Ishikawa (cell line): ENCODE measurements at regions not wholly inside any gene's neighbourhood (a gene's known extent, or its start where the extent isn't known, plus 50 kb on each side); places are given as distances from the start of the nearest gene placed in this dataset.

ENCODE experiments used
- CEBPB ChIP-seq: IDR thresholded peaks from 2 replicates; pipeline ENCODE4 v1.6.1; 2012
- CREB1 ChIP-seq: IDR thresholded peaks from 2 replicates; pipeline ENCODE4 v1.6.1; 2012; ENCODE audit warnings: low read depth
- EGR1 ChIP-seq: IDR thresholded peaks from 2 replicates; pipeline ENCODE4 v1.6.1; 2012
- EP300 ChIP-seq: IDR thresholded peaks from 2 replicates; pipeline ENCODE4 v1.6.1; 2012; ENCODE audit warnings: borderline replicate concordance
- FOXM1 ChIP-seq: IDR thresholded peaks from 2 replicates; pipeline ENCODE4 v1.6.1; 2012; ENCODE audit warnings: low read depth, borderline replicate concordance
- MAX ChIP-seq: IDR thresholded peaks from 2 replicates; pipeline ENCODE4 v1.6.1; 2012
- NFIC ChIP-seq: IDR thresholded peaks from 2 replicates; pipeline ENCODE4 v1.6.1; 2012
- RAD21 ChIP-seq: IDR thresholded peaks from 2 replicates; pipeline ENCODE4 v1.6.1; 2012; ENCODE audit warnings: low read depth
- REST ChIP-seq: IDR thresholded peaks from 2 replicates; pipeline ENCODE4 v1.6.1; 2012; ENCODE audit warnings: low read depth, mild to moderate bottlenecking
- TAF1 ChIP-seq: IDR thresholded peaks from 2 replicates; pipeline ENCODE4 v1.6.1; 2012; ENCODE audit warnings: low read depth, mild to moderate bottlenecking
- TCF12 ChIP-seq: IDR thresholded peaks from 2 replicates; pipeline ENCODE4 v1.6.1; 2012; ENCODE audit warnings: low read depth
- TEAD4 ChIP-seq: IDR thresholded peaks from 2 replicates; pipeline ENCODE4 v1.6.1; 2012
- YY1 ChIP-seq: IDR thresholded peaks from 2 replicates; pipeline ENCODE4 v1.6.1; 2012; ENCODE audit warnings: low read depth
- ZBTB7A ChIP-seq: IDR thresholded peaks from 2 replicates; pipeline ENCODE4 v1.6.1; 2012; ENCODE audit warnings: low read depth
- TF ChIP-seq, protein P1 (sequence below): IDR thresholded peaks from 2 replicates; pipeline ENCODE4 v1.6.1; 2012

- TF ChIP-seq TAF1 (no peak), EP300 (no peak), CEBPB (no peak), NFIC (no peak), MAX (no peak), REST (no peak), TEAD4 (no peak)
Observed at GRCh38 chr3:151630938-151631441, 102.7 kb upstream of the AADACL2 start.

DNA sequence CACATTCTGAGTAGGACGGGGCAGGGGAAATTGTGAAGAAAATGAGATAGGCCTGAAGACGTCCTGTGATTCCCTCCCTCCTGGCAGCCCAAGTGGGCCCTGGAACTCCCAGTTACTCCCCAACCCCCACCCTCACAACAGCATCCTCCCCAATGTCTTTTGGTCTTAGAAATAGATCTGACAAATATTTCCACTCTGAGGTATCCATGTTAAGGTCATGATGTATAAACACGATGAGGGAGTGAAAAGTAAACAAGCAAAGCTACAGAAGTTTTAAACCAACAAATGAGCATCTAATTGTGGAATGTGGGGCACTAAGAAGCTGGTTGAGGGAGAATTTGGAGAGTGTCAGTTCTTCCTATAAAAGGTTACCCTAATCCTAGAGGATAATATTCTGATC lies 103.7 kb upstream of the AADACL2 start:
- TF ChIP-seq, protein P1, sequence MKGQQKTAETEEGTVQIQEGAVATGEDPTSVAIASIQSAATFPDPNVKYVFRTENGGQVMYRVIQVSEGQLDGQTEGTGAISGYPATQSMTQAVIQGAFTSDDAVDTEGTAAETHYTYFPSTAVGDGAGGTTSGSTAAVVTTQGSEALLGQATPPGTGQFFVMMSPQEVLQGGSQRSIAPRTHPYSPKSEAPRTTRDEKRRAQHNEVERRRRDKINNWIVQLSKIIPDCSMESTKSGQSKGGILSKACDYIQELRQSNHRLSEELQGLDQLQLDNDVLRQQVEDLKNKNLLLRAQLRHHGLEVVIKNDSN = no peak
- TF ChIP-seq MAX = no peak
- TF ChIP-seq CEBPB = no peak
- no peak for TF ChIP-seq NFIC
- TF ChIP-seq TEAD4 = no peak
- no peak for TF ChIP-seq EP300
- TF ChIP-seq EGR1 = no peak
- no peak for TF ChIP-seq TCF12
- TF ChIP-seq ZBTB7A = no peak
- TF ChIP-seq TAF1 = no peak

GRCh38 chr3:151625586-151625985 lies 108.1 kb upstream of the AADACL2 start:
- TF ChIP-seq RAD21 (no peak), EGR1 (no peak), NFIC (no peak), YY1 (no peak), MAX (no peak), CEBPB (no peak), ZBTB7A (no peak), CREB1 (no peak), FOXM1 (no peak), TCF12 (no peak), REST (no peak), TAF1 (no peak), EP300 (no peak), TEAD4 (no peak)
- TF ChIP-seq, protein P1 = no peak

DNA sequence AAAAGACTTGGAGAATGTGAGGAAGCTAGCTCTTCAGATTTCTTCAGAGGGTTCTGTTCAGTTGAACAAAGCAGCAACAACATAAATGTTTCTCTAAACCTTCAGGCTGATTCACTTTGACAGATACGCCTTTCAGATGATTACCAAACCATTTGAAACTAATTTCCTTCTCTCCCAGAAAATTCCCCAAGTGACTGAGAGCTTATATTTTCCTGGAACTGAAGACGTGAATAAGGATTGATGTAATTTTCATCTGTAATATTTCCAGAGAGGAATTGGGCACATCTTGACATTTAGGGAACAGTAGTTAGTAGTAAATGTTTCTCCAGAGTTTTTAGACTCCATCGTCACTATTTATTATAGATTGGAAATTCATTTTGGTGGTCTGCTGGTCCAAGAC lies 108.6 kb upstream of the AADACL2 start:
- TF ChIP-seq RAD21 (no peak), NFIC (no peak)
- TF ChIP-seq, protein P1 = no peak

- no peak for TF ChIP-seq EP300
- TF ChIP-seq, protein P1 = no peak
Observed at GRCh38 chr3:151620071-151620470, 113.7 kb upstream of the AADACL2 start.

- no peak for TF ChIP-seq CREB1
- TF ChIP-seq MAX = no peak
- TF ChIP-seq REST = no peak
Observed at GRCh38 chr3:151615464-151615863, 118.3 kb upstream of the AADACL2 start.
